Astrocyte (in vitro differentiated cells and primary cell): ENCODE measurements at regions not wholly inside any gene's neighbourhood (a gene's known extent, or its start where the extent isn't known, plus 50 kb on each side); places are given as distances from the start of the nearest gene placed in this dataset.

Experiments used
- DNase-seq: peaks from one replicate; pipeline ENCODE4 v3.0.0-alpha.2; 2010; ENCODE audit warnings: low read depth
- FAIRE-seq: peaks from 2 replicates; lab custom pipeline; 2011; peaks lifted over from hg19 to GRCh38; lab: Jason Lieb, UNC
- H2AFZ ChIP-seq: 2 replicates; pipeline ENCODE4 v1.6.0; 2012; ENCODE audit warnings: low read depth, low read length, inconsistent platforms
- H3K27ac ChIP-seq: 2 replicates; pipeline ENCODE4 v1.5.1; 2011; ENCODE audit warnings: low read depth, low read length, inconsistent platforms
- H3K27me3 ChIP-seq: 2 replicates; pipeline ENCODE4 v1.6.0; 2011; ENCODE audit warnings: low read length, inconsistent platforms; ENCODE audit not compliant: insufficient read depth
- H3K36me3 ChIP-seq: 2 replicates; pipeline ENCODE4 v1.5.1; 2011; ENCODE audit warnings: low read length, inconsistent platforms; ENCODE audit not compliant: insufficient read depth
- H3K4me1 ChIP-seq: 2 replicates; pipeline ENCODE4 v1.5.1; 2011; ENCODE audit warnings: low read length, inconsistent platforms; ENCODE audit not compliant: insufficient read depth
- H3K4me2 ChIP-seq: 2 replicates; pipeline ENCODE4 v1.6.0; 2012; ENCODE audit warnings: low read length, inconsistent platforms
- H3K4me3 ChIP-seq: 2 replicates; pipeline ENCODE4 v1.5.1; 2011; ENCODE audit warnings: low read depth, mild to moderate bottlenecking, low read length, inconsistent platforms; ENCODE audit not compliant: insufficient read depth
- H3K79me2 ChIP-seq: 2 replicates; pipeline ENCODE4 v1.6.0; 2012; ENCODE audit warnings: mild to moderate bottlenecking, low read length, inconsistent platforms; ENCODE audit not compliant: insufficient read depth
- H3K9ac ChIP-seq: 2 replicates; pipeline ENCODE4 v1.6.0; 2012; ENCODE audit warnings: mild to moderate bottlenecking, low read length, inconsistent platforms
- H3K9me3 ChIP-seq: 2 replicates; pipeline ENCODE4 v1.5.1; 2012; ENCODE audit warnings: low read depth, mild to moderate bottlenecking, low read length, inconsistent platforms; ENCODE audit not compliant: insufficient read depth
- H4K20me1 ChIP-seq: 2 replicates; pipeline ENCODE4 v1.6.0; 2012; ENCODE audit warnings: low read length, inconsistent platforms; ENCODE audit not compliant: insufficient read depth
- H3K27ac Mint-ChIP-seq: one replicate; pipeline ENCODE4 v1.8.0; 2021; ENCODE audit warnings: mild to moderate bottlenecking, mixed read lengths; ENCODE audit not compliant: unreplicated experiment
- H3K27me3 Mint-ChIP-seq: one replicate; pipeline ENCODE4 v1.8.0; 2021; ENCODE audit warnings: low read depth, mixed read lengths; ENCODE audit not compliant: unreplicated experiment
- H3K36me3 Mint-ChIP-seq: one replicate; pipeline ENCODE4 v1.8.0; 2021; ENCODE audit warnings: low read depth, mixed read lengths; ENCODE audit not compliant: unreplicated experiment
- H3K4me1 Mint-ChIP-seq: one replicate; pipeline ENCODE4 v1.8.0; 2021; ENCODE audit warnings: low read depth, mixed read lengths; ENCODE audit not compliant: unreplicated experiment
- H3K4me3 Mint-ChIP-seq: one replicate; pipeline ENCODE4 v1.8.0; 2021; ENCODE audit warnings: mild to moderate bottlenecking, moderate library complexity, mixed read lengths; ENCODE audit not compliant: unreplicated experiment
- H3K9me3 Mint-ChIP-seq: one replicate; pipeline ENCODE4 v1.8.0; 2021; ENCODE audit warnings: mild to moderate bottlenecking, mixed read lengths; ENCODE audit not compliant: unreplicated experiment
- EZH2 ChIP-seq: IDR thresholded peaks from 2 replicates; pipeline ENCODE4 v1.6.1; 2012; ENCODE audit warnings: mild to moderate bottlenecking, low read length, inconsistent platforms; ENCODE audit not compliant: insufficient read depth
- TF ChIP-seq, protein P1 (sequence below): IDR thresholded peaks from 2 replicates; pipeline ENCODE4 v1.5.1; 2011; ENCODE audit warnings: low read depth, mild to moderate bottlenecking, inconsistent platforms, low read length, moderate library complexity; ENCODE audit not compliant: insufficient read depth

DNA sequence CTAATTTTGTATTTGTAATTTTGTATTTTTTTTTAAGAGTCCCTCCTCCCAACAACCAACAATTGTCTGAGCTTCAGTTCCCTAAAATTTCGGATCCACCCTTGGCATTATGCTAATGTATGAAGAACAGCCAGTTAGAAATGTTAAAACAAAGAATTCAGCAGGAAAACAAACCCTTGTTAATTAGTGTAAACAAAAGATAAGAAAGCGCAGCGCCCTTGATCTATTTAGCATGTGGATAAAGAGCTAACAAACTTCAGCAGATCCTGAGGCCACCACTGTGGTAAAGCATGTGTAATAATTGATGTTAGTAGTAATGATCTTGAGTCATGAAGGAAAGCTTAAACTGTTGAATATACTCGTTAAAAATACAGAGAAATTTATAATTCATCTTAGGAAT, 199.8 kb downstream of the TMX1 start:
- H3K36me3 ChIP-seq = no peaks in the 10 kb centered on the region
- no peak overlapping the region for H3K27ac ChIP-seq
- TF ChIP-seq EZH2 = no peak
- TF ChIP-seq, protein P1, sequence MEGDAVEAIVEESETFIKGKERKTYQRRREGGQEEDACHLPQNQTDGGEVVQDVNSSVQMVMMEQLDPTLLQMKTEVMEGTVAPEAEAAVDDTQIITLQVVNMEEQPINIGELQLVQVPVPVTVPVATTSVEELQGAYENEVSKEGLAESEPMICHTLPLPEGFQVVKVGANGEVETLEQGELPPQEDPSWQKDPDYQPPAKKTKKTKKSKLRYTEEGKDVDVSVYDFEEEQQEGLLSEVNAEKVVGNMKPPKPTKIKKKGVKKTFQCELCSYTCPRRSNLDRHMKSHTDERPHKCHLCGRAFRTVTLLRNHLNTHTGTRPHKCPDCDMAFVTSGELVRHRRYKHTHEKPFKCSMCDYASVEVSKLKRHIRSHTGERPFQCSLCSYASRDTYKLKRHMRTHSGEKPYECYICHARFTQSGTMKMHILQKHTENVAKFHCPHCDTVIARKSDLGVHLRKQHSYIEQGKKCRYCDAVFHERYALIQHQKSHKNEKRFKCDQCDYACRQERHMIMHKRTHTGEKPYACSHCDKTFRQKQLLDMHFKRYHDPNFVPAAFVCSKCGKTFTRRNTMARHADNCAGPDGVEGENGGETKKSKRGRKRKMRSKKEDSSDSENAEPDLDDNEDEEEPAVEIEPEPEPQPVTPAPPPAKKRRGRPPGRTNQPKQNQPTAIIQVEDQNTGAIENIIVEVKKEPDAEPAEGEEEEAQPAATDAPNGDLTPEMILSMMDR = no peak
- H3K27ac Mint-ChIP-seq = no peak overlapping the region
- no peaks in the 10 kb centered on the region for H3K9me3 ChIP-seq
- H3K4me2 ChIP-seq = no peak overlapping the region
- H3K36me3 Mint-ChIP-seq = no peaks in the 10 kb centered on the region
- peaks cover 39% of the 10 kb centered on the region for H3K4me1 ChIP-seq
- H3K4me3 ChIP-seq = no peak overlapping the region
- FAIRE-seq (no peak), DNase-seq (no peak)
- no peak overlapping the region for H3K9ac ChIP-seq
- peaks cover 3% of the 10 kb centered on the region for H3K9me3 Mint-ChIP-seq
- no peaks in the 10 kb centered on the region for H3K27me3 Mint-ChIP-seq
- no peaks in the 10 kb centered on the region for H3K27me3 ChIP-seq
- no peak overlapping the region for H2AFZ ChIP-seq
- peaks cover 43% of the 10 kb centered on the region for H3K4me1 Mint-ChIP-seq
- no peaks in the 10 kb centered on the region for H4K20me1 ChIP-seq
- no peak overlapping the region for H3K4me3 Mint-ChIP-seq
- no peaks in the 10 kb centered on the region for H3K79me2 ChIP-seq

DNA sequence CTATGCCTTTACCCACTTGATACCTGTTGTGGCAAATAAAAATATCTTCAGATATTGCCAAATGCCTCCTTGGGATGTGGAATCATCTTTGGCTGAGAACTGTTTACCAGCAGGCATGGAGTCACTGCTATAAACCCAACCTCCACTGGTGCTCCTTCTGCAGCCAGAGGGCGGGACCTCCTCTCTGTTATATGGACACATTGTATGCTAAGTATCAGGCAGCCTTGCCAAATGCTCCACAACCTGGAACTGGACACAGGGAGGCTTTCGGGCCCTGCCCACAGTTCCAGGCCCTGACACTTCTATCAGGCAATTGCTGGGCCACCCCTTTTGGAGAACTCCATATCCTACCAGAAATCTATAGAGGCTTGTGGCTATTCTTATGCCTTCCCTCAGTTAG, 201.0 kb downstream of the TMX1 start:
- Histone ChIP-seq H3K4me1 (peaks cover 41% of the 10 kb centered on the region), H3K4me3 (no peak overlapping the region), H3K9ac (no peak overlapping the region), H3K36me3 (no peaks in the 10 kb centered on the region), H4K20me1 (no peaks in the 10 kb centered on the region), H3K9me3 (no peaks in the 10 kb centered on the region), H3K27me3 (no peaks in the 10 kb centered on the region), H2AFZ (no peak overlapping the region), H3K4me2 (no peak overlapping the region), H3K27ac (peak overlapping the region; percentile 95), H3K79me2 (no peaks in the 10 kb centered on the region)
- DNase-seq = no peak
- H3K4me3 Mint-ChIP-seq = no peak overlapping the region
- H3K27ac Mint-ChIP-seq = peak overlapping the region; percentile 45
- FAIRE-seq = no peak
- H3K36me3 Mint-ChIP-seq = no peaks in the 10 kb centered on the region
- H3K27me3 Mint-ChIP-seq = no peaks in the 10 kb centered on the region
- no peak for TF ChIP-seq EZH2
- TF ChIP-seq, protein P1 = no peak
- H3K4me1 Mint-ChIP-seq = peaks cover 45% of the 10 kb centered on the region
- H3K9me3 Mint-ChIP-seq = peaks cover 3% of the 10 kb centered on the region

DNA sequence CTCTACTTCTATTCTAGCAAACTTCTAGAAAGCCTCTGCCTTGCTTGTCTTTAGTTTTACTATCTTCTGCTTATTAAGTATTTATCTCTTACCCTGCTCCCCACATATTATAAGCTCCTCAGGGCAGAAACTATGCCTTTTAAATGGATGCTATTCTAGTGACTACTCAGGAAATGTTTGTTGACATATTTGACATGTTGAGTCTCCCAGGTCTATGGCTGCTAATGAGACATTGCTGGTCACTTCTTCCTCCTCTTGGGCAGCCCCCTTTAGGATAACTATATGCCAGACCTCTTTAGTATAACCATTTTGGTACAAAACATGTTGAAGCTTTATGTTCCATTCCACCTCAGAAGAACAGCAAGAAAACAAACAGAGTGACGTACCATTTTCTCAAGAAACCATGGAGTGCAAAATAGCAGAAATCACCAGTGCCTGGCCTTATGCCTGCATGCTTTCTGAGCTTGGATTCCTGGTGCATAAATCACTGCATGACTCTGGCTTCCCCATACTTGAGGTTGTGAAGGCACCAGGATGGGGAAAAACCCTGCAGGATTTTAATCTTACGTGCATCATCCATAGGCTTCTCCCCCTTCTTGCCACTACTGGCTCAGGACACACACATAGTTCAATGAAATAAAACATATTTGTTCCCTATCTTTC, 202.6 kb downstream of the TMX1 start:
- H3K27ac ChIP-seq = peak overlapping the region; percentile 95
- peak overlapping the region; percentile 3 for H3K4me3 ChIP-seq
- H3K9me3 Mint-ChIP-seq = no peaks in the 10 kb centered on the region
- peak; percentile 97 for FAIRE-seq
- TF ChIP-seq EZH2 = no peak
- TF ChIP-seq, protein P1 = no peak
- peak overlapping the region; percentile 78 for H3K9ac ChIP-seq
- peaks cover 1% of the 10 kb centered on the region for H3K36me3 Mint-ChIP-seq
- H4K20me1 ChIP-seq = no peaks in the 10 kb centered on the region
- H3K27me3 Mint-ChIP-seq = no peaks in the 10 kb centered on the region
- no peaks in the 10 kb centered on the region for H3K36me3 ChIP-seq
- peak overlapping the region; percentile 77 for H3K4me2 ChIP-seq
- peaks cover 41% of the 10 kb centered on the region for H3K4me1 ChIP-seq
- H3K27me3 ChIP-seq = no peaks in the 10 kb centered on the region
- H2AFZ ChIP-seq = no peak overlapping the region
- H3K79me2 ChIP-seq = no peaks in the 10 kb centered on the region
- peak overlapping the region; percentile 30 for H3K4me3 Mint-ChIP-seq
- H3K27ac Mint-ChIP-seq = peak overlapping the region; percentile 99
- H3K4me1 Mint-ChIP-seq = peaks cover 57% of the 10 kb centered on the region
- peak; percentile 98 for DNase-seq
- no peaks in the 10 kb centered on the region for H3K9me3 ChIP-seq
